Hepatocyte (in vitro differentiated cells): ENCODE measurements at regions not wholly inside any gene's neighbourhood (a gene's known extent, or its start where the extent isn't known, plus 50 kb on each side); places are given as distances from the start of the nearest gene placed in this dataset.

ENCODE experiments used
- EZH2phosphoT487 ChIP-seq: fragments of 200-600 bp; sonication (generic); IDR thresholded peaks from one replicate; pipeline ENCODE4 v1.6.1; 2018; ENCODE audit warnings: antibody characterized with exemption, mild to moderate bottlenecking, low read depth, moderate library complexity; ENCODE audit not compliant: unreplicated experiment, severe bottlenecking
- TF ChIP-seq, protein P1 (sequence below): fragments of 200-600 bp; sonication (generic); IDR thresholded peaks from 2 replicates; pipeline ENCODE4 v1.5.1; 2016; ENCODE audit warnings: antibody characterized with exemption, mild to moderate bottlenecking; ENCODE audit not compliant: poor library complexity

DNA sequence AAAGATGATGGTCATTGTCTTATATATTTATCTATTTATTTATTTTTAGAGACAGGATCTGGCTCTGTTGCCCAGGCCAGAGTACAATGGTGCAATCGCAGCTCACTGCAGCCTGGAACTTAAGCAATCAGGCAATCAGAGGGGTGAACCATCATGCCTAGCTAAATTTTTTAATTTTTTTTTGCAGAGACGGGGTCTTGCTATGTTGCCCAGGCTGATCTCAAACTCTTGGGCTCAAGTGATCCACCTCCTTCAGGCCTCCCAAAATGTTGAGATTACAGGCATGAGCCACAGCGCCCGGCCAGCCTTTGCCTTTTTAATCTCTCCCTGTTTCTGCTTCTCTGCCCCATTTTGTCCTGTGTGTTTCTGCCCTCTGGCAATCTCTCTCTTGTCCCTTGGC is 102.2 kb downstream of the NCR2 start:
- TF ChIP-seq, protein P1, sequence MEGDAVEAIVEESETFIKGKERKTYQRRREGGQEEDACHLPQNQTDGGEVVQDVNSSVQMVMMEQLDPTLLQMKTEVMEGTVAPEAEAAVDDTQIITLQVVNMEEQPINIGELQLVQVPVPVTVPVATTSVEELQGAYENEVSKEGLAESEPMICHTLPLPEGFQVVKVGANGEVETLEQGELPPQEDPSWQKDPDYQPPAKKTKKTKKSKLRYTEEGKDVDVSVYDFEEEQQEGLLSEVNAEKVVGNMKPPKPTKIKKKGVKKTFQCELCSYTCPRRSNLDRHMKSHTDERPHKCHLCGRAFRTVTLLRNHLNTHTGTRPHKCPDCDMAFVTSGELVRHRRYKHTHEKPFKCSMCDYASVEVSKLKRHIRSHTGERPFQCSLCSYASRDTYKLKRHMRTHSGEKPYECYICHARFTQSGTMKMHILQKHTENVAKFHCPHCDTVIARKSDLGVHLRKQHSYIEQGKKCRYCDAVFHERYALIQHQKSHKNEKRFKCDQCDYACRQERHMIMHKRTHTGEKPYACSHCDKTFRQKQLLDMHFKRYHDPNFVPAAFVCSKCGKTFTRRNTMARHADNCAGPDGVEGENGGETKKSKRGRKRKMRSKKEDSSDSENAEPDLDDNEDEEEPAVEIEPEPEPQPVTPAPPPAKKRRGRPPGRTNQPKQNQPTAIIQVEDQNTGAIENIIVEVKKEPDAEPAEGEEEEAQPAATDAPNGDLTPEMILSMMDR = no peak
- no peak for TF ChIP-seq EZH2phosphoT487
